ENCODE measurements at regions not wholly inside any gene's neighbourhood (a gene's known extent, or its start where the extent isn't known, plus 50 kb on each side); places are given as distances from the start of the nearest gene placed in this dataset.
"Not testable (repeated sequence)": the region's sequence is repeated elsewhere in the genome, so short reads cannot be mapped to it uniquely, and the experiment has no call there.

GRCh38 chr2:223285370-223286265 lies 233.6 kb downstream of the KCNE4 start:
- TF ChIP-seq CTCF (IDR thresholded peaks at IDR 0.05), result no peak
- DNase-seq (peak in 1 of 6 donors; percentile 8), ATAC-seq (no peak), FAIRE-seq (no peak)
- Histone ChIP-seq H3K4me3 (no peak overlapping the region), H3K4me1 (no peaks in the 10 kb centered on the region), H3K27me3 (no peaks in the 10 kb centered on the region), H3K27ac (no peak overlapping the region), H3K9me3 (no peaks in the 10 kb centered on the region), H3K36me3 (no peaks in the 10 kb centered on the region)
- intact Hi-C loops (cut with DNase I), result no loop called here
- WGBS, 2 donors, result 81 to 91% methylated on average over 6 of the region's 6 CpGs

GRCh38 chr2:223294756-223295155 lies 242.8 kb downstream of the KCNE4 start:
- H3K4me1 ChIP-seq, result no peaks in the 10 kb centered on the region
- no peak overlapping the region for H3K4me3 ChIP-seq
- H3K27ac ChIP-seq, result no peak overlapping the region
- no peaks in the 10 kb centered on the region for H3K9me3 ChIP-seq
- no peak for DNase-seq
- no peak for FAIRE-seq
- H3K36me3 ChIP-seq, result no peaks in the 10 kb centered on the region
- H3K27me3 ChIP-seq, result no peaks in the 10 kb centered on the region
- intact Hi-C loops (cut with DNase I), result no loop called here
- no peak for TF ChIP-seq CTCF (IDR thresholded peaks at IDR 0.05)
- ATAC-seq, result no peak

- TF ChIP-seq CTCF (IDR thresholded peaks at IDR 0.05), result no peak
- intact Hi-C loops (cut with DNase I), result no loop called here
- Histone ChIP-seq H3K9me3 (no peaks in the 10 kb centered on the region), H3K4me1 (no peaks in the 10 kb centered on the region), H3K27me3 (no peaks in the 10 kb centered on the region), H3K36me3 (no peaks in the 10 kb centered on the region), H3K4me3 (no peak overlapping the region), H3K27ac (no peak overlapping the region)
- DNase-seq (no peak), ATAC-seq (no peak), FAIRE-seq (no peak)
Observed at GRCh38 chr2:223297788-223298187, 245.8 kb downstream of the KCNE4 start.

- H3K27ac ChIP-seq; FAIRE-seq; H3K4me3 ChIP-seq; intact Hi-C loops (cut with DNase I); H3K4me1 ChIP-seq; DNase-seq; H3K36me3 ChIP-seq; H3K9me3 ChIP-seq; H3K27me3 ChIP-seq; ATAC-seq: not testable (repeated sequence)
- WGBS, 2 donors, result 73 to 74% methylated on average over 4 of the region's 4 CpGs
Observed at GRCh38 chr2:223298329-223298728, 246.3 kb downstream of the KCNE4 start.

- FAIRE-seq (no peak), DNase-seq (no peak), ATAC-seq (no peak)
- 83 to 85% methylated on average over 4 of the region's 4 CpGs for WGBS, 2 donors
- intact Hi-C loops (cut with DNase I), result no loop called here
- Histone ChIP-seq H3K4me1 (no peaks in the 10 kb centered on the region), H3K9me3 (no peaks in the 10 kb centered on the region), H3K4me3 (no peak overlapping the region), H3K27ac (no peak overlapping the region), H3K27me3 (no peaks in the 10 kb centered on the region), H3K36me3 (no peaks in the 10 kb centered on the region)
- TF ChIP-seq CTCF (IDR thresholded peaks at IDR 0.05), result no peak
Observed at GRCh38 chr2:223300326-223300725, 248.3 kb downstream of the KCNE4 start.
